HEK293 (cell line): ENCODE measurements at regions not wholly inside any gene's neighbourhood (a gene's known extent, or its start where the extent isn't known, plus 50 kb on each side); places are given as distances from the start of the nearest gene placed in this dataset.

Source experiments
- ZNF239 ChIP-seq: fragments of 450-650 bp; formaldehyde crosslinking; IDR thresholded peaks from 2 replicates; pipeline ENCODE4 v1.5.1; 2016; ENCODE audit warnings: missing biosample characterization, missing genetic modification characterization
- ZNF549 ChIP-seq: fragments of 450-650 bp; IDR thresholded peaks from 2 replicates; pipeline ENCODE4 v1.5.1; 2018; ENCODE audit warnings: missing biosample characterization, missing genetic modification characterization, mild to moderate bottlenecking, inconsistent platforms, moderate library complexity

GRCh38 chr2:133791191-133791590 is 222.9 kb upstream of the NCKAP5 start:
- TF ChIP-seq ZNF549 (tag by site-specific recombination) (no peak), ZNF239 (no peak)
